Neural progenitor cell (in vitro differentiated cells): ENCODE measurements at regions not wholly inside any gene's neighbourhood (a gene's known extent, or its start where the extent isn't known, plus 50 kb on each side); places are given as distances from the start of the nearest gene placed in this dataset.

ENCODE experiments used
- EZH2 ChIP-seq: fragments of 200-600 bp; sonication (generic); IDR thresholded peaks from 2 replicates; pipeline ENCODE4 v1.6.1; 2017; ENCODE audit warnings: antibody characterized with exemption, mild to moderate bottlenecking, moderate library complexity
- TF ChIP-seq, protein P1 (sequence below): fragments of 200-600 bp; sonication (generic); IDR thresholded peaks from 2 replicates; pipeline ENCODE4 v1.5.1; 2017; ENCODE audit warnings: antibody characterized with exemption, mild to moderate bottlenecking

- TF ChIP-seq, protein P1, sequence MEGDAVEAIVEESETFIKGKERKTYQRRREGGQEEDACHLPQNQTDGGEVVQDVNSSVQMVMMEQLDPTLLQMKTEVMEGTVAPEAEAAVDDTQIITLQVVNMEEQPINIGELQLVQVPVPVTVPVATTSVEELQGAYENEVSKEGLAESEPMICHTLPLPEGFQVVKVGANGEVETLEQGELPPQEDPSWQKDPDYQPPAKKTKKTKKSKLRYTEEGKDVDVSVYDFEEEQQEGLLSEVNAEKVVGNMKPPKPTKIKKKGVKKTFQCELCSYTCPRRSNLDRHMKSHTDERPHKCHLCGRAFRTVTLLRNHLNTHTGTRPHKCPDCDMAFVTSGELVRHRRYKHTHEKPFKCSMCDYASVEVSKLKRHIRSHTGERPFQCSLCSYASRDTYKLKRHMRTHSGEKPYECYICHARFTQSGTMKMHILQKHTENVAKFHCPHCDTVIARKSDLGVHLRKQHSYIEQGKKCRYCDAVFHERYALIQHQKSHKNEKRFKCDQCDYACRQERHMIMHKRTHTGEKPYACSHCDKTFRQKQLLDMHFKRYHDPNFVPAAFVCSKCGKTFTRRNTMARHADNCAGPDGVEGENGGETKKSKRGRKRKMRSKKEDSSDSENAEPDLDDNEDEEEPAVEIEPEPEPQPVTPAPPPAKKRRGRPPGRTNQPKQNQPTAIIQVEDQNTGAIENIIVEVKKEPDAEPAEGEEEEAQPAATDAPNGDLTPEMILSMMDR: no peak
- no peak for TF ChIP-seq EZH2
These were observed 51.1 kb upstream of the EHBP1 start for GRCh38 chr2:62654423-62654791.
